Gastrocnemius medialis (tissue), 4 donors: ENCODE measurements at regions not wholly inside any gene's neighbourhood (a gene's known extent, or its start where the extent isn't known, plus 50 kb on each side); places are given as distances from the start of the nearest gene placed in this dataset.

Source experiments
- ATAC-seq, 2 donors: fragments of 150-250 bp; one replicate each; pipeline ENCODE4 v1.9.1; 2016
- DNase-seq, 2 donors: peaks; one replicate each; pipeline ENCODE4 v3.0.0-alpha.2; 2019
- H3K27ac ChIP-seq, 4 donors: fragments of 200-600 bp; sonication (generic); 1 replicate in 1 of 4; 2 replicates in 3 of 4; pipeline ENCODE4 v1.5.1; 2016 to 2018; ENCODE audit warnings: mild to moderate bottlenecking in 2 of 4, moderate library complexity in 1 of 4
- H3K27me3 ChIP-seq, 3 donors: fragments of 200-600 bp; sonication (generic) in 2 of 3; 1 replicate in 1 of 3; 2 replicates in 2 of 3; pipeline versions ENCODE4 v1.5.1 to v1.6.0; 2016 to 2019; ENCODE audit warnings: mild to moderate bottlenecking in 1 of 3, moderate library complexity in 1 of 3
- H3K36me3 ChIP-seq, 2 donors: fragments of 200-600 bp; sonication (generic) in 1 of 2; one replicate each; pipeline ENCODE4 v1.5.1; 2017 to 2018
- H3K4me1 ChIP-seq, 2 donors: fragments of 200-600 bp; sonication (generic) in 1 of 2; one replicate each; pipeline ENCODE4 v1.5.1; 2016 to 2017; ENCODE audit warnings: mild to moderate bottlenecking in 2 of 2
- H3K4me3 ChIP-seq, 4 donors: fragments of 200-600 bp; sonication (generic) in 3 of 4; 1 replicate in 1 of 4; 2 replicates in 3 of 4; pipeline ENCODE4 v1.5.1; 2016 to 2019; ENCODE audit warnings: mild to moderate bottlenecking in 2 of 4
- H3K9me3 ChIP-seq, 3 donors: fragments of 200-600 bp; sonication (generic) in 2 of 3; 1 replicate in 1 of 3; 2 replicates in 2 of 3; pipeline ENCODE4 v1.5.1; 2016 to 2019
- POLR2A ChIP-seq, 2 donors: fragments of 450-650 bp; IDR thresholded peaks; one replicate each; pipeline ENCODE4 v1.6.1; 2017; ENCODE audit warnings: antibody characterized with exemption in 2 of 2, mild to moderate bottlenecking in 2 of 2, moderate library complexity in 2 of 2
- in situ Hi-C, 4 donors: fragments of 200-750 bp; cut with MboI; loops; one replicate each; pipeline versions ENCODE4 v1.15.0 to v1.8.0; 2017; ENCODE audit warnings: low sequenced_read_pairs in 4 of 4
- intact Hi-C: fragments of 100-400 bp; cut with DNase I; formaldehyde crosslinking; loops from one replicate; pipeline ENCODE4 v1.15.1; 2023; ENCODE audit warnings: low total_unique reads
- TF ChIP-seq, protein P1 (sequence below), 5 experiments: fragments of 450-650 bp in 3 of 5; fragments of 200-600 bp in 2 of 5; sonication (generic) in 2 of 5; IDR thresholded peaks in 4 of 5; conservative IDR thresholded peaks in 1 of 5; 1 replicate in 4 of 5; 2 replicates in 1 of 5; pipeline ENCODE4 v1.5.1; 2016 to 2019; ENCODE audit warnings: antibody characterized with exemption in 5 of 5, mild to moderate bottlenecking in 3 of 5, moderate library complexity in 3 of 5

DNA sequence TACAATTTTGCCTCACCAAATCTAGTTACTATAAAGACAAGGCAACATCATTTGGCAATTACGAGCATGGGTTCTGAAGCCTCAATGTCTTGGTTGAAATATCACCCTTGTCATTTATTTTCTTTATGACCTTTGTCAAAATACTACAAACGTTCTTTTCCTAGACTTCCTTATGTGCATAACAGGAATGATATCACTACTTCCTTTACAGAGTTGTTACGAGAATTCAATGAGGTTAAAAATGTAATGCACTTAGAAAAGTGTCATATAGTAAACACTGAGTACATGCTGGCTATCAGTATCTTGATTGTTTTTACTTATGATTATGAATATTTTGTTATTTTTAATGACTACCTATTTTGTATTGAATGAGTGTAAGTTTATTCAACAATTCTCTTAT, 640.9 kb upstream of the CCNG1 start:
- Histone ChIP-seq H3K4me3 (no peak overlapping the region), H3K4me1 (no peaks in the 10 kb centered on the region), H3K9me3 (no peaks in the 10 kb centered on the region), H3K36me3 (no peaks in the 10 kb centered on the region), H3K27ac (no peak overlapping the region), H3K27me3 (no peaks in the 10 kb centered on the region)
- ATAC-seq (no peak), DNase-seq (no peak)
- in situ Hi-C loops (no loop called here), intact Hi-C loops (no loop called here)
- TF ChIP-seq, protein P1, sequence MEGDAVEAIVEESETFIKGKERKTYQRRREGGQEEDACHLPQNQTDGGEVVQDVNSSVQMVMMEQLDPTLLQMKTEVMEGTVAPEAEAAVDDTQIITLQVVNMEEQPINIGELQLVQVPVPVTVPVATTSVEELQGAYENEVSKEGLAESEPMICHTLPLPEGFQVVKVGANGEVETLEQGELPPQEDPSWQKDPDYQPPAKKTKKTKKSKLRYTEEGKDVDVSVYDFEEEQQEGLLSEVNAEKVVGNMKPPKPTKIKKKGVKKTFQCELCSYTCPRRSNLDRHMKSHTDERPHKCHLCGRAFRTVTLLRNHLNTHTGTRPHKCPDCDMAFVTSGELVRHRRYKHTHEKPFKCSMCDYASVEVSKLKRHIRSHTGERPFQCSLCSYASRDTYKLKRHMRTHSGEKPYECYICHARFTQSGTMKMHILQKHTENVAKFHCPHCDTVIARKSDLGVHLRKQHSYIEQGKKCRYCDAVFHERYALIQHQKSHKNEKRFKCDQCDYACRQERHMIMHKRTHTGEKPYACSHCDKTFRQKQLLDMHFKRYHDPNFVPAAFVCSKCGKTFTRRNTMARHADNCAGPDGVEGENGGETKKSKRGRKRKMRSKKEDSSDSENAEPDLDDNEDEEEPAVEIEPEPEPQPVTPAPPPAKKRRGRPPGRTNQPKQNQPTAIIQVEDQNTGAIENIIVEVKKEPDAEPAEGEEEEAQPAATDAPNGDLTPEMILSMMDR (IDR thresholded peaks at IDR 0.05 in 4 of 5, conservative IDR thresholded peaks at IDR 0.05 in 1 of 5) = no peak
- no peak for TF ChIP-seq POLR2A (IDR thresholded peaks at IDR 0.05)

DNA sequence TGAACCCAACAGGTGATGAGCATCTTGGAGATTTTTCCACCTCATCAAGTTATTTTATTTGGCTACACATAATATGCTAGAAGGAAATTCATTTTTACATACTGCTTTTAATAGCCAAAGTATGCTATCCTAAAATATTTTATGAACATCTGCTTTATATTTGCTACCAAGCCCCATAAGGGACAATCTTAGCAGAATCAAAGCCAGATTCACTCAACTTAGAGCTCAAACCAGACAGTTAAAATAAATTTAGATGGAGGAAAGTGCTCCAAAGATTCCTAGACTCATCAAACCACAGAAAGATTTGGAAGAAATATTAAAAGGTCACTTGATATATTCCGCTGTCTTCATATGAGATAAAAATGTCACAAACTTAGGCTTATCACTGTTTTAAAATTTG, 637.1 kb upstream of the CCNG1 start:
- no peak overlapping the region for H3K27ac ChIP-seq
- no peak for DNase-seq
- H3K36me3 ChIP-seq = no peaks in the 10 kb centered on the region
- no peak for TF ChIP-seq POLR2A (IDR thresholded peaks at IDR 0.05)
- TF ChIP-seq, protein P1 (IDR thresholded peaks at IDR 0.05 in 4 of 5, conservative IDR thresholded peaks at IDR 0.05 in 1 of 5) = no peak
- in situ Hi-C loops (no loop called here), intact Hi-C loops (no loop called here)
- no peaks in the 10 kb centered on the region for H3K9me3 ChIP-seq
- H3K4me1 ChIP-seq = no peaks in the 10 kb centered on the region
- no peaks in the 10 kb centered on the region for H3K27me3 ChIP-seq
- ATAC-seq = no peak
- H3K4me3 ChIP-seq = no peak overlapping the region

DNA sequence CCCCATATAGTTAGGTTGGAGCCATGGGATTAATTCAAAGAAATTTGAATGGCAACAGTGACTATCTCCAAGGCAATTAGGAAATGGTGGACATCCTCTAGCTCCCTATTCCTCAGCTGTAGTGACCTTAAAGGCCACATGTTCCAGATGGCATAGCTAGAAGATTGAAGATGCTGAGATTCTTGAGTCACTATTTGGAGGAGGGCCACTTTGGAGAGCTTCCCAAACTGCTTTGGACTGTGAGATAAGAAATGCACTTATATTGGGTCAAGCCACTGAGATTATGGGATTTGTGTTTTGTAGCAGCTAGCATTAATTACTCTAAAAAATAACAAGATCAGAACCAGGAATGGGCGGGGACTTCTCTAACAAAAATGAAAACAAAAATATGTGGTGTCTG, 636.2 kb upstream of the CCNG1 start:
- Histone ChIP-seq H3K4me1 (no peaks in the 10 kb centered on the region), H3K27me3 (no peaks in the 10 kb centered on the region), H3K36me3 (no peaks in the 10 kb centered on the region), H3K27ac (no peak overlapping the region), H3K9me3 (no peaks in the 10 kb centered on the region), H3K4me3 (no peak overlapping the region)
- no peak for TF ChIP-seq POLR2A (IDR thresholded peaks at IDR 0.05)
- TF ChIP-seq, protein P1 (IDR thresholded peaks at IDR 0.05 in 4 of 5, conservative IDR thresholded peaks at IDR 0.05 in 1 of 5) = no peak
- DNase-seq (no peak), ATAC-seq (no peak)
- in situ Hi-C loops (no loop called here), intact Hi-C loops (no loop called here)

DNA sequence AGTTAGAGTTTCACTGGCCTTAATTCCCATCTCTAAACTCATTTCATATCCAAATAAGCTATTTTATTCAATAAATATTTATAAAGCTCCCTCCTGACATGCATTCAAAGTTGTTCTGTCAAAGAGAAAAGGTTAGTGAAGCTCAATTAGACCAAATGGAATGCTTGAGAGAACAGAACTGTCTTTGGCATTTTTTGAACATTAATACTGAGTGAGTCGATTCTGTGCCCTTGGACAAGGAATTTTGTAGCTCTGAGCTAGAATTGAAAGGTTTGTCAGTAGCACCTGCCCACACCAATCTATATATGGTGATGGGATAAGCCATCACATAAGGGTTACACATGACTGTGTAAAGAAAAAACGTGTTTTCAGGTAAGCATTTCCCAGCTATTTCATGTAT, 631.2 kb upstream of the CCNG1 start:
- ATAC-seq = no peak

DNA sequence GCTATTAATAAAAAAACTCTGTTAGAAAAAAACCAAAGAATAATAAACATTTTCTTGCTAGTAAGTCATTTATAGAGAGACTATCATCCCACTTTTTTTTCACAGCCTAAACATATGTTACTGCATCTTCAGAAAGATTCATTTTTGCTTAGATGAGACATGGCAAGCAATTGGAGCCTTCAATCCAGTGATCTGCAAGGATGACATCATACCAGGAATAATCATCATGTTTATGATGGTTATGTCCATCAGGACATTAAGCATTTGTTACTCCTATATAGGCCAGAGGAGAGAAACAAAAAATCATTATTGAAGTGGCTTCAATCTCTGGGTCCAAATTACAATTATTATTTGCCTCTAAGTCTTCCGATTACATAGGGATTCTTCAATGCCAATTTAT, 626.3 kb upstream of the CCNG1 start:
- Histone ChIP-seq H3K27me3 (no peaks in the 10 kb centered on the region), H3K4me3 (no peak overlapping the region), H3K9me3 (no peaks in the 10 kb centered on the region), H3K36me3 (no peaks in the 10 kb centered on the region), H3K4me1 (no peaks in the 10 kb centered on the region), H3K27ac (no peak overlapping the region)
- TF ChIP-seq POLR2A (IDR thresholded peaks at IDR 0.05) = no peak
- TF ChIP-seq, protein P1 (IDR thresholded peaks at IDR 0.05 in 4 of 5, conservative IDR thresholded peaks at IDR 0.05 in 1 of 5) = no peak
- in situ Hi-C loops (no loop called here), intact Hi-C loops (no loop called here)
- ATAC-seq (no peak), DNase-seq (no peak)

More for the DNA sequence above, 631.2 kb upstream of the CCNG1 start:
- no peaks in the 10 kb centered on the region for H3K9me3 ChIP-seq
- in situ Hi-C loops = no loop called here
- H3K36me3 ChIP-seq = no peaks in the 10 kb centered on the region
- TF ChIP-seq, protein P1 (IDR thresholded peaks at IDR 0.05 in 4 of 5, conservative IDR thresholded peaks at IDR 0.05 in 1 of 5) = no peak
- TF ChIP-seq POLR2A (IDR thresholded peaks at IDR 0.05) = no peak
- H3K4me1 ChIP-seq = no peaks in the 10 kb centered on the region
- no peak for DNase-seq
- H3K27ac ChIP-seq = no peak overlapping the region
- H3K4me3 ChIP-seq = no peak overlapping the region
- no peaks in the 10 kb centered on the region for H3K27me3 ChIP-seq
- intact Hi-C loops = no loop called here
